Mucosa of descending colon (tissue), 3 donors: ENCODE measurements at regions not wholly inside any gene's neighbourhood (a gene's known extent, or its start where the extent isn't known, plus 50 kb on each side); places are given as distances from the start of the nearest gene placed in this dataset.

ENCODE experiments used
- ATAC-seq: fragments of 200-7000 bp; cut with Tn5 transposase; one replicate; pipeline ENCODE4 v1.9.1; 2020; ENCODE audit warnings: mild to moderate bottlenecking, moderate library complexity
- DNase-seq, 3 donors: peaks; one replicate each; pipeline ENCODE4 v3.0.0-alpha.2; 2020
- H3K36me3 ChIP-seq: fragments of 200-600 bp; one replicate; pipeline ENCODE4 v1.8.0; 2021; ENCODE audit warnings: low read depth, mild to moderate bottlenecking
- H3K4me1 ChIP-seq: fragments of 200-600 bp; one replicate; pipeline ENCODE4 v1.8.0; 2021; ENCODE audit warnings: low read depth, mild to moderate bottlenecking
- H3K4me3 ChIP-seq: fragments of 200-600 bp; one replicate; pipeline ENCODE4 v1.8.0; 2021; ENCODE audit warnings: mild to moderate bottlenecking
- H3K9me3 ChIP-seq: fragments of 200-600 bp; one replicate; pipeline ENCODE4 v1.8.0; 2021; ENCODE audit warnings: mild to moderate bottlenecking
- intact Hi-C, 2 donors: fragments of 100-400 bp; cut with DNase I in 1 of 2; cut with micrococcal nuclease in 1 of 2; formaldehyde crosslinking; loops; one replicate each; pipeline versions ENCODE4 v1.11.0 to v1.11.1; 2022; cut with DNase I, micrococcal nuclease
- TF ChIP-seq, protein P1 (sequence below): fragments of 200-600 bp; IDR thresholded peaks from one replicate; pipeline ENCODE4 v1.8.0; 2022; ENCODE audit warnings: antibody characterized with exemption, mild to moderate bottlenecking
- donor health status: DM: no; HTN: no; CAD: no; lungs with moderate emphysema.
- donor health status: DM: no; HTN: no; CAD: no.
- donor health status: DM: no; HTN: yes; CAD: no.

DNA sequence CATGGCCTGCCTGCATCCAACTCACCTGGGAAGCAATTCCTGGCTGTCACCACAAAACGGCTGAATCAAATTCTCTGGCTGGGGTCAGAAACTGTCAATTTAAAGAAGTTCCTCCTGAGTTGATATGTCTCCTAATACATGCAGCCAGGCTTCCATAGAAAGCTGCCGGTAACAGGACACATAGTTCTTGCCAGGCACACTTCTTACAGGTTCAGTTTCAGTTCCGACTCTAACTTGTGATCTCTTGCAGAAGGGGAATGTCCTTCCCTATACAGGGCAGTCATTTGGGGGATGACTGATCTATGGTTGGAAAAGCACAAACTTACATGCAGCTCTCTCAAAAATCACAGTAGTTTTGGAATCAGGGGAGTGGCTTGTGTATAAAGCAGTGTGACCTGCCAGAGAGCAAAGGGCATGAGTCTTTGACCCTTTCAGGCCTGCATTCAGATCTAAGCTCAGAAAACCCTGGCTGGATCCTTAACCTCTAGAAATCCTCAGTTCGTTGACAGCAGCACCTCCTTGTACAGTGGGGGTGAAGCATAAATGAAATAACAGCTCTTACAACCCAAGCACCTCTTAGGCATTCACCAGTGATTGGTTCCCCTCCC, 195.6 kb downstream of the SCP2D1 start:
- TF ChIP-seq, protein P1, sequence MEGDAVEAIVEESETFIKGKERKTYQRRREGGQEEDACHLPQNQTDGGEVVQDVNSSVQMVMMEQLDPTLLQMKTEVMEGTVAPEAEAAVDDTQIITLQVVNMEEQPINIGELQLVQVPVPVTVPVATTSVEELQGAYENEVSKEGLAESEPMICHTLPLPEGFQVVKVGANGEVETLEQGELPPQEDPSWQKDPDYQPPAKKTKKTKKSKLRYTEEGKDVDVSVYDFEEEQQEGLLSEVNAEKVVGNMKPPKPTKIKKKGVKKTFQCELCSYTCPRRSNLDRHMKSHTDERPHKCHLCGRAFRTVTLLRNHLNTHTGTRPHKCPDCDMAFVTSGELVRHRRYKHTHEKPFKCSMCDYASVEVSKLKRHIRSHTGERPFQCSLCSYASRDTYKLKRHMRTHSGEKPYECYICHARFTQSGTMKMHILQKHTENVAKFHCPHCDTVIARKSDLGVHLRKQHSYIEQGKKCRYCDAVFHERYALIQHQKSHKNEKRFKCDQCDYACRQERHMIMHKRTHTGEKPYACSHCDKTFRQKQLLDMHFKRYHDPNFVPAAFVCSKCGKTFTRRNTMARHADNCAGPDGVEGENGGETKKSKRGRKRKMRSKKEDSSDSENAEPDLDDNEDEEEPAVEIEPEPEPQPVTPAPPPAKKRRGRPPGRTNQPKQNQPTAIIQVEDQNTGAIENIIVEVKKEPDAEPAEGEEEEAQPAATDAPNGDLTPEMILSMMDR = no peak

GRCh38 chr20:19012676-19013075, 199.1 kb downstream of the SCP2D1 start:
- Histone ChIP-seq H3K4me3 (no peak overlapping the region), H3K36me3 (no peaks in the 10 kb centered on the region), H3K4me1 (no peaks in the 10 kb centered on the region), H3K9me3 (no peaks in the 10 kb centered on the region)
- ATAC-seq = no peak
- no peak for DNase-seq
- TF ChIP-seq, protein P1 = no peak
- intact Hi-C loops = no loop called here

More for the DNA sequence above, 195.6 kb downstream of the SCP2D1 start:
- intact Hi-C loops = no loop called here
- H3K36me3 ChIP-seq = no peaks in the 10 kb centered on the region
- H3K9me3 ChIP-seq = no peaks in the 10 kb centered on the region
- DNase-seq = no peak
- no peak for ATAC-seq
- no peaks in the 10 kb centered on the region for H3K4me1 ChIP-seq
- H3K4me3 ChIP-seq = no peak overlapping the region

GRCh38 chr20:19013907-19014306, 198.5 kb upstream of the SLC24A3 start:
- no peaks in the 10 kb centered on the region for H3K4me1 ChIP-seq
- intact Hi-C loops = no loop called here
- H3K9me3 ChIP-seq = no peaks in the 10 kb centered on the region
- DNase-seq = no peak
- ATAC-seq = no peak
- no peaks in the 10 kb centered on the region for H3K36me3 ChIP-seq
- no peak overlapping the region for H3K4me3 ChIP-seq
- TF ChIP-seq, protein P1 = no peak

GRCh38 chr20:19015351-19016139, 196.9 kb upstream of the SLC24A3 start:
- TF ChIP-seq, protein P1 = no peak
- intact Hi-C loops = no loop called here
- H3K4me3 ChIP-seq = no peak overlapping the region
- H3K36me3 ChIP-seq = no peaks in the 10 kb centered on the region
- H3K9me3 ChIP-seq = no peaks in the 10 kb centered on the region
- DNase-seq = no peak
- no peak for ATAC-seq
- no peaks in the 10 kb centered on the region for H3K4me1 ChIP-seq

GRCh38 chr20:19016140-19016497, 196.3 kb upstream of the SLC24A3 start:
- no peaks in the 10 kb centered on the region for H3K36me3 ChIP-seq
- H3K4me3 ChIP-seq = no peak overlapping the region
- TF ChIP-seq, protein P1 = no peak
- no peaks in the 10 kb centered on the region for H3K9me3 ChIP-seq
- DNase-seq (no peak), ATAC-seq (no peak)
- H3K4me1 ChIP-seq = no peaks in the 10 kb centered on the region
- intact Hi-C loops = no loop called here
